ENCODE measurements at regions not wholly inside any gene's neighbourhood (a gene's known extent, or its start where the extent isn't known, plus 50 kb on each side); places are given as distances from the start of the nearest gene placed in this dataset.
A peak's percentile ranks its signal among the peaks of the same experiment; 100 is the strongest.
"Not testable (repeated sequence)": the region's sequence is repeated elsewhere in the genome, so short reads cannot be mapped to it uniquely, and the experiment has no call there.

DNA sequence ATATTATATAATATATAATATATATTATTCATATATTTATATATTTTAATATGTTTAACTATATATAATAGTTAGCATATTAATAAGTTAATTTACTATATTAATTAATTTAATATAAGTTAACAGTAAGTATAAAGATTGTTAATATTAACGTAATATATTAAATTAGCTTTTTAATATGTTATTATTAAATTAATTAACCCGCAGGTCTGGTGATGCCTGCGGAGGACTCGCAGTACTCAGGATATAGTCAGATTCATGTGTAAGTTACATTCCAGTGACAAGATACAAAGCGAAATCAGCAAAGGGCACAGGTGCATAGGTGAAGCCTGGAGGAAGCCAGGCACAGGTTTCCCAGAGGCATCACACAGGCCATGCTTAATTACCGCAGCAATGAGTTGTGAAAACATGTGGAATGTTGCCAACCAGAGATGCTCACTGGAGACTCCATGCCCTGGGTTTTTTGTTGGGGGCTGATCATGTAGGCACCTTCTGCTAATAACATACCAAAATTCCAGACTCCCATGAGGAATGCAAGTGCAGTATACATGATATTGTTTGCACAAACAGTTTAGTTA lies 130.4 kb upstream of the MPHOSPH6 start:
- H3K4me3 Mint-ChIP-seq: no peak overlapping the region
- no peak overlapping the region for H3K27ac Mint-ChIP-seq
- DNase-seq: no peak
- CTCF ChIA-PET: no interaction called here
- no peaks in the 10 kb centered on the region for H3K27me3 Mint-ChIP-seq
- no peaks in the 10 kb centered on the region for H3K36me3 Mint-ChIP-seq
- no peaks in the 10 kb centered on the region for H3K9me3 Mint-ChIP-seq
- H3K4me1 Mint-ChIP-seq: no peaks in the 10 kb centered on the region

DNA sequence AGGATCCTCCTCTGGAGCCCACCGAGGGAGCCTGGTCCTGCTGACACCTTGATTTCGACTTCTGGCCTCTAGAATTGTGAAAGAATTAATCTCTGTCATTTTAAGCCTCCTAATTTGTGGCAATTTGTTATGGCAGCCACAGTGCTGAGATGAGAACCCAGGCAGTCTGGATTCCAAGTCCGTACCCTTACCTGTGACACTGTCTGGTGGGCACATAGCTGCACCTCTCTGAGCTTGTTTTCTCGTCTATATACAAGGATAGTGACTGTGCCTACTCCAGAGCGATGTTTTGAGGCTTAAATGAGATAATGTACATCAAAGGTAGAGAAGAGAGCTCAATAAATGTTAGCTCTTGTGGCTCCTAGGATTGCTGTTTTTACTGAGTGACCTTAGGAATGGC lies 128.4 kb upstream of the MPHOSPH6 start:
- H3K27ac Mint-ChIP-seq: no peak overlapping the region
- no peak for DNase-seq
- H3K4me1 Mint-ChIP-seq: no peaks in the 10 kb centered on the region
- no peaks in the 10 kb centered on the region for H3K36me3 Mint-ChIP-seq
- H3K27me3 Mint-ChIP-seq: no peaks in the 10 kb centered on the region
- CTCF ChIA-PET: no interaction called here
- no peaks in the 10 kb centered on the region for H3K9me3 Mint-ChIP-seq
- H3K4me3 Mint-ChIP-seq: no peak overlapping the region

DNA sequence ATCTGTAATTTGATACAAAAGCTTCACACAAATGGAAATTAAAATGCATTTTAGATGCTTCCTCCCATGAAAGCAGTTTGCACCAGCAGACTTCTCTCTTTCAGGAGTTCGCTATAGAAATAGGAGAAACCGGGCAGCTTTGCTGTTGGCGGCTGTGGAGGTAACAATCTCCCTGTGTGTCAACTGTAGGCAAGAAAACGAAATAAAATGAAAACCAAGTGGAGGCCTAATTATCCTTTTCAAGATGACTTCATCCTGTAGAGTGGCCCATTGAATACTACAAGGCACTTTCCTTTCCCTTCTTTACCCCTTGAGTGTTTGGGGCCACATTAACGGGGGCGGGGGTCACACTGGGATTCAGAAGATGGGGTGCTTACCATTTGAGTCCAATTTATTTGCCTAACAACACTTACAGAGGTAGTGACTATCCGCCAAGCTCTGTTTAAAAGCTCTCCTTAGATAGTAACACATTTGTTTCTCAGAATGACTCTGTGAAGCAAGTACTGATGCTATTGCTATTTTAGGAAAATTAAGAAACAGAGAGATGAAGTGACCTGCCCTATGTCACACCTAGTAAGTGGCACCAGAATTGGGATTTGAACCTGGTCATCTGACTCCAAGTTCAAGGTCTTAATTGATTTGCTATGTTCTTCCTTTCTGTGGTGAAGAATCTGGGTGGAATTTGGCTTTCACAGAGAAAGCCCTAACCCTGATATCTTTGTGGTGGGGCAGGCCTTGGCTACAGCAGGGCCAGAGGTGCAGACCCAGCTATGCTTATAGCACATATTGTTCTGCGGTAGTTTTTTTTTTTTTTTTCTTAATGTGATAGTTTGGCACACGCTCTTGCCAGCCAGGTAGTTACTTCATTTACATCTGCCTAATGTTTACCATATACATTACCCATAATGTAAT lies 125.5 kb upstream of the MPHOSPH6 start:
- no peaks in the 10 kb centered on the region for H3K36me3 Mint-ChIP-seq
- DNase-seq: no peak
- H3K4me3 Mint-ChIP-seq: no peak overlapping the region
- no peak overlapping the region for H3K27ac Mint-ChIP-seq
- H3K4me1 Mint-ChIP-seq: no peaks in the 10 kb centered on the region
- peaks cover 4% of the 10 kb centered on the region for H3K27me3 Mint-ChIP-seq
- CTCF ChIA-PET: interaction anchor here (1.3 kb wide), 1 partner anchor 32 kb away, joined by 4 read pairs; no protein-coding TSS in a partner anchor
- H3K9me3 Mint-ChIP-seq: no peaks in the 10 kb centered on the region

DNA sequence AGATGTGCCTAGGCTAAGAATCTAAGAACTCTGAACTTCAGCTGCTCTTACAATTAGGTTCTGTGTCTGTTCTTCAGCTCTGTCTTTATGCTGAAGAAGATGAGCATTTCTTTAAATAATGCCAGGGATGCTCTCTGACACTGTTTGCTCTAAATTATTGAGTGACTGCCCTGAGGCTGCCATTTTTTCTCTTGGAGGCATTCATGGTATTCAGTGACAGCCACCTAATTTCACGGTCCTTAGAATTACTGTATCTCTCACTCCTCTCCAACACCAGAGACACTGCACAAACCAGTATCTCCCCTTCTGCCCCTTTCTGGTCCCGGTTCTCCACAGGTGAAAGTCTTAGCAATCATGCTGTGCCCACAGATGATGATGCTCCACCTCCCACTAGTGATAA lies 123.6 kb upstream of the MPHOSPH6 start:
- no peak overlapping the region for H3K27ac Mint-ChIP-seq
- H3K4me3 Mint-ChIP-seq: no peak overlapping the region
- H3K36me3 Mint-ChIP-seq: no peaks in the 10 kb centered on the region
- CTCF ChIA-PET: no interaction called here
- H3K9me3 Mint-ChIP-seq: no peaks in the 10 kb centered on the region
- DNase-seq: no peak
- peaks cover 4% of the 10 kb centered on the region for H3K27me3 Mint-ChIP-seq
- H3K4me1 Mint-ChIP-seq: no peaks in the 10 kb centered on the region

DNA sequence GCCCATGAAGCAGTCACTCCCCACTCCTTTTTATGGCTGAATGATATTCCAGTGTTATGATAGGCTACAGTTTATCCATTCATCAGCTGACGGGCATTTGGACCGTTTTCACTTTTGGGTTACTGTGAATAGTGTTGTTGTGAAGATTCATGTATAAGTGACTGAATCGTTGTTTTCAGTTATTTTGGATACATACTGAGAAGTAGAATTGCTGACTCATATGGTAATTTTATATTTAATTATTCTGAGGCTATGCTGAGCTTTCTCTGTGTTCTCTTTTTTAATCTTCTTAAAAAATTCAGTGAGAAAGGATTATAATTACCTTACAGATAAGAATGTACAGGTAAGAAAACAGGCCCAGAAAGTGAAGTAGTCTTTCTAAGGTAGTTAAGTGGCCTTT lies 117.9 kb upstream of the MPHOSPH6 start:
- CTCF ChIA-PET: no interaction called here
- Mint-ChIP-seq H3K27me3 (peaks cover 4% of the 10 kb centered on the region), H3K27ac (no peak overlapping the region), H3K9me3 (no peaks in the 10 kb centered on the region), H3K4me1 (no peaks in the 10 kb centered on the region), H3K36me3 (no peaks in the 10 kb centered on the region), H3K4me3 (no peak overlapping the region)
- DNase-seq: no peak

DNA sequence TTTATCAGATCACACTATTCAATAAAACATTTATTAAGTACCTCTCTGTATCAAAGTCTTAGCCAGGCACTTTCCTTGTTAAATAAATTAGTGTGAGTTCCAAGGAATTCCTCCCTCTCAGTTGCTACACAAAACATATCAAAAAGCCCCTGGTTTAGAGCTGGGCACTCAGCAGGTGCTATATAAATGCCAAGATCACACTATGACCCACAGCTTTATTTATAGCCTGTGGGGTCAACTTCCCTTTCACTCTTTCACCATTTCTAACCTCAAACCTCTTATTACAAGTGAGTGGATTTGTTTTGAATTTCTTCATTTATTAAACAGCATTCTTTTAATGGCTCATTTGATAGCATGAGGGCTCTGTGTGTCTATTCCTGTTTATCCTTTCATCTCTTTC lies 112.6 kb upstream of the MPHOSPH6 start:
- Mint-ChIP-seq H3K27ac (no peak overlapping the region), H3K4me3 (no peak overlapping the region), H3K9me3 (no peaks in the 10 kb centered on the region), H3K4me1 (no peaks in the 10 kb centered on the region), H3K27me3 (peaks cover 4% of the 10 kb centered on the region), H3K36me3 (no peaks in the 10 kb centered on the region)
- DNase-seq: no peak
- CTCF ChIA-PET: no interaction called here

DNA sequence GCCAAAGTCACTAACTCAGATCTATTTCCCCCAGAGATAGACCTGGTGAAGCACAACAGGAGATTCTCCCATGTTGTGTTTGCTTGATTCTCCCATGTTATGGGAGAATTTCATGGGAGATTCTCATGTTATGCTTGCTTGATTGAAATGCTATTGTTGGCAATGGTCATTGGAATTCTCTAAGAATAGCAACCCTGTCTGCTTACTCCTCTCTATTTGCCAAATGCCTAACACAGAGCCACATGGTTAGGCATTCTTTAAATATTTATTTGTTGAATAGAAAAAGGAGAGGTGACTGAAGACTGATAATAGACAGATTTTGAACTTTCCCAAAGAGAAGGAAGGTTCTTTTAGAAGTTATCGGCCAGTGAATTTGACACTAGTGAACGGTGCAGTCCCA lies 111.5 kb upstream of the MPHOSPH6 start:
- no peak overlapping the region for H3K4me3 Mint-ChIP-seq
- CTCF ChIA-PET: no interaction called here
- H3K4me1 Mint-ChIP-seq: no peaks in the 10 kb centered on the region

DNA sequence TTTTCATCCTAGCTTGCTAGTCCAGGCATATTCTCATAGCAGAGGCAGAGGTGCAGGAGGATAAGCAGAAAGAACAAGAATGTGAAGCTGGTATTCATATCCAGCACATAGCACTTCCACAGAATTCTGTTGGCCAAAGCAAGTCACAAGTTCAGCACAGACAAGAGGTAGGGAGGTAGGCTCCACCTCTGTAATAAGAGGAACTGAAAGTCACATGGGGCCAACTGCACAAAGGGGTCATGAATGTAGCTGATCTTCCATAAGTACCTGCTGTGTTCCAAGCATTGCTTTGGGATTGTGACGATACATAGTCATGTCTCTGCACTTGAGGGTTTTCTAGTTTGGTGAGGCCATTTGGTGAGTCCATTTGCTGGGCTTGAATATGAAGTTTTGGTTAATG lies 110.8 kb upstream of the MPHOSPH6 start:
- H3K27me3 Mint-ChIP-seq: peaks cover 4% of the 10 kb centered on the region
- H3K36me3 Mint-ChIP-seq: no peaks in the 10 kb centered on the region
- H3K27ac Mint-ChIP-seq: no peak overlapping the region
- no peak overlapping the region for H3K4me3 Mint-ChIP-seq
- no peaks in the 10 kb centered on the region for H3K4me1 Mint-ChIP-seq
- H3K9me3 Mint-ChIP-seq: no peaks in the 10 kb centered on the region
- CTCF ChIA-PET: no interaction called here
- no peak for DNase-seq

More for the DNA sequence above, 111.5 kb upstream of the MPHOSPH6 start:
- Mint-ChIP-seq H3K9me3 (no peaks in the 10 kb centered on the region), H3K27me3 (peaks cover 4% of the 10 kb centered on the region), H3K36me3 (no peaks in the 10 kb centered on the region), H3K27ac (no peak overlapping the region)
- no peak for DNase-seq

DNA sequence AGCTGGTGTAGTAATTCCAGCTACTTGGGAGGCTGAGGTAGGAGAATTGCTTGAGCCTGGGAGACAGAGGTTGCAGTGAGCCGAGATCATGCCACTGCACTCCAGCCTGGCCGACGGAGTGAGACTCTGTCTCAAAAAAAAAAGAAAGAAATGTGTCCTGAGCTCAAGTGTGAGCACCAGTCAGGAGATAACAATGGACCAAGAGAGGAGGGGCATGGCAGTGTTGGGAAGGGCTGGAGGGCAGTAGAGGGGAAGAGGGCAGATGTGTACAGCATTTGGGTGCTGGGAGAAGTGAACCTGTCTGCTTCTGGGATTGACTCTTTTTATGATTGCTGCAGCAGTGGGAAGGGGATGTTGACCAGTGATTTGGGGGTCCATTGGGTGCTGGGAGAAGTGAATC lies 105.3 kb upstream of the MPHOSPH6 start:
- not testable (repeated sequence) for DNase-seq, H3K27ac Mint-ChIP-seq, H3K4me3 Mint-ChIP-seq, H3K36me3 Mint-ChIP-seq, H3K4me1 Mint-ChIP-seq, H3K27me3 Mint-ChIP-seq, H3K9me3 Mint-ChIP-seq
- CTCF ChIA-PET: interaction anchor here (4.3 kb wide), 1 partner anchor 12 kb away, joined by 17 read pairs; no protein-coding TSS in a partner anchor

DNA sequence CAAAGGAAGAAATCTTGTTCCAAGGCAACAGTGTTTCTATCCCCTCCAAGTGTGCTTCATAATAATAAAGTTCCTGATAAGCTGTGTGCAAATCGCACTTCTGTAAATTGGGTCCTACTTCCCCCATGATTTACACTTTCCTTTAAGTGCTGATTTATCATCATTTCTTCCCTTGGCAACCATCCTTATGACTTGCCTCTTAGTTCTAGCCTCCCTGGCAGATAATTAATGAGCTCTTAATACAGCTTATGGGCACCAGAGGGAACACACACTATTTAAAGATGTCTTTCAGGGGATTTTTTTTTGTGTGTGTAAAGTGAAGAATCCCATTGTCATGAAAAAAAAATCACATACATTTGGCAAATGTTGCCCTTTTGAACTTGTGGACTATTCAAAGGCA lies 101.6 kb upstream of the MPHOSPH6 start:
- H3K4me1 Mint-ChIP-seq: no peaks in the 10 kb centered on the region
- no peak overlapping the region for H3K27ac Mint-ChIP-seq
- no peaks in the 10 kb centered on the region for H3K9me3 Mint-ChIP-seq
- no peaks in the 10 kb centered on the region for H3K36me3 Mint-ChIP-seq
- no peak for DNase-seq
- CTCF ChIA-PET: interaction anchor here (4.3 kb wide), 1 partner anchor 9 kb away, joined by 17 read pairs; no protein-coding TSS in a partner anchor
- H3K4me3 Mint-ChIP-seq: no peak overlapping the region
- peaks cover 7% of the 10 kb centered on the region for H3K27me3 Mint-ChIP-seq

DNA sequence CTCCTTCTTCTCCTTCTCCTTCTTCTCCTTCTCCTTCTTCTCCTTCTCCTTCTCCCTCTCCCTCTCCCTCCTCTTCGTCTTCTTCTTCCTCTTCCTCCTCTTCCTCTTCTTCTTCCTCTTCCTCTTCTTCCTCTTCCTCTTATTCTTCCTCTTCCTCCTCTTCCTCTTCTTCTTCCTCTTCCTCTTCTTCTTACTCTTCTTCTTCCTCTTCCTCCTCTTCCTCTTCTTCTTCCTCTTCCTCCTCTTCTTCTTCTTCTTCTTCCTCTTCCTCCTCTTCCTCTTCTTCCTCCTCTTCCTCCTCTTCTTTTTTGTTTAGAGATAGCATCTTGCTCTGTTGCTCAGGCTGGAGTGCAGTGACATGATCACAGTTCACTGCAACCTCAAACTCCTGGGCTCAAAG lies 97.7 kb upstream of the MPHOSPH6 start:
- H3K4me3 Mint-ChIP-seq, CTCF ChIA-PET, H3K4me1 Mint-ChIP-seq, DNase-seq, H3K36me3 Mint-ChIP-seq, H3K9me3 Mint-ChIP-seq, H3K27me3 Mint-ChIP-seq, H3K27ac Mint-ChIP-seq: not testable (repeated sequence)

DNA sequence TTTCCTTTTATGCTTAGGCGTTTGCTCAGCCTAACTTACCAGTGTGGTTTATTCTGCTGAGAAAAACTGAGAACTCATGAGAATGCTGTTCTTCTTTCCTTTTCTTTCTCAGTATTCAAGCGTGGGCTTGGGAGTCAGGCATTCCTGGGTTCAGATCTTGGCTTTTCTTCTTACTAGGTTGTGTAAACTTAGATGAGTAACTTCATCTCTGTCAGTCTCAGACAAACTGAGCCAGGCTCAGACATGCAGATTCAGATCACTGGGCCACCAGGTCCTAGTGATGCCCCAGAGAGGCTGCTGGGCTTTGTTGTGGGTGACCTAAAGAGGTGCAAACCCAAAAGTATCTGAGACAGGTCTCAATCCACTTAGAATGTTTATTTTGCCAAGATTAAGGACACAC lies 95.8 kb upstream of the MPHOSPH6 start:
- peaks cover 7% of the 10 kb centered on the region for H3K27me3 Mint-ChIP-seq
- no peaks in the 10 kb centered on the region for H3K36me3 Mint-ChIP-seq
- no peak for DNase-seq
- H3K27ac Mint-ChIP-seq: no peak overlapping the region
- H3K4me1 Mint-ChIP-seq: no peaks in the 10 kb centered on the region
- H3K9me3 Mint-ChIP-seq: no peaks in the 10 kb centered on the region
- CTCF ChIA-PET: interaction anchor here (1.4 kb wide), 1 partner anchor 13 kb away, joined by 3 read pairs; no protein-coding TSS in a partner anchor
- no peak overlapping the region for H3K4me3 Mint-ChIP-seq

DNA sequence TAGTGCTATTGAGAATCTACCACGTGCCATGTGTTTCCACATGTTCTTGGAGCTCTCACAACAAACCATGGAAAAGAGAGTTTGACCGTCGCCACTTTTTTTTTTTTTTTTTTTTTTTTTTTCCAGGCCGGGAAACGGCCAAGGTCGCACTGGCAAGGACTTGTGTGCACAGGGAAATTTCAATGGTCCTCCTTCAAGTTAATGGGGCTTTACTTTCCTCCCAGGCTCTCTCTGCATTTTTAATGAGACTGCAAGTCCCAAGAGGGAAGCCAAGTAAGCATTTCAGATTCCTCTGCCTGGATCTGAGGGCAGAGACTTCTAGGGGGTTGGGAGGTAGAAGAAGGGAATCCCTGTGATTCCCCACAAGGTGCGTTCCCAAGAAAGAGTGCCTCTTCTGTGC lies 94.7 kb upstream of the MPHOSPH6 start:
- no peak overlapping the region for H3K4me3 Mint-ChIP-seq
- H3K27me3 Mint-ChIP-seq: peaks cover 7% of the 10 kb centered on the region
- peaks cover 9% of the 10 kb centered on the region for H3K9me3 Mint-ChIP-seq
- H3K4me1 Mint-ChIP-seq: no peaks in the 10 kb centered on the region
- CTCF ChIA-PET: interaction anchor here (1.4 to 3.8 kb wide), 7 partner anchors 13 to 1181 kb away, joined by 3 to 27 read pairs (median 8); no protein-coding TSS in a partner anchor
- no peak for DNase-seq
- no peaks in the 10 kb centered on the region for H3K36me3 Mint-ChIP-seq
- H3K27ac Mint-ChIP-seq: no peak overlapping the region

DNA sequence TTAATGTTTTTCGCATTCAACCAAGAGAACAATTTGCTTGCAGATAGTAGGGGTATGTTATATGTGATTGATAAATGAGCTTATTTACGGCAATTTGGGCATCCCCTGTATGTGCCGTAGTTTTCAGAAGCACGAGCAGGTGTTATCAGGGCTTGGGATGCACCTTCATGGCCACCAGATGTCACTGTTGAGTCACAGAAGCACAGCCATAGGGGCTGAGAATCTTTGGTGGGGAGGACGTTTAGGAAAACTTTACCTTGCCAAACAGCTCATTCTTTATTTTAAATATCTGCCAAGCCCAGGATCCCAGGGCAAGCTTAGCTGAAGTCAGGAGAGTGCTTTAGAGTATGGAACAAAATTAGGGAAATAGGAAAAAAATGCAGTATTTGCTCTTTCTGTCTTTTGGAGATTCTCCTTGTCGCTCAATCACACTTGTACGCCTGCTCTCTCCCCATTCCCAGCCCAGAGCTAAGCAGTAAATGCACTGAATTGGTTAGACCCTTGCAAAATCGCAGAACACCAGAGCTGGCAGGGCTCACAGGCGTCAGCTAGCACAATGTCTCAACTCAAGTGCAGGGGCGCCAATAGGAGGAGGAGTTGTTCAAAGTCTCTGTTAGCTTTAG lies 93.6 kb upstream of the MPHOSPH6 start:
- peaks cover 7% of the 10 kb centered on the region for H3K27me3 Mint-ChIP-seq
- CTCF ChIA-PET: interaction anchor here (0.6 to 3.8 kb wide), 18 partner anchors 9 to 1183 kb away, joined by 3 to 27 read pairs (median 4); no protein-coding TSS in a partner anchor

More for the DNA sequence above, 93.6 kb upstream of the MPHOSPH6 start:
- Mint-ChIP-seq H3K9me3 (peaks cover 9% of the 10 kb centered on the region), H3K36me3 (no peaks in the 10 kb centered on the region), H3K4me3 (no peak overlapping the region), H3K27ac (no peak overlapping the region), H3K4me1 (no peaks in the 10 kb centered on the region)
- peak; percentile 56 for DNase-seq
